GM21447 (cell line): ENCODE measurements at regions not wholly inside any gene's neighbourhood (a gene's known extent, or its start where the extent isn't known, plus 50 kb on each side); places are given as distances from the start of the nearest gene placed in this dataset.
"Not testable (repeated sequence)": the region's sequence is repeated elsewhere in the genome, so short reads cannot be mapped to it uniquely, and the experiment has no call there.

Source experiments
- ATAC-seq: cut with Tn5 transposase; IDR thresholded peaks from one replicate; pipeline ENCODE4 v1.9.1; 2021; ENCODE audit not compliant: unreplicated experiment

- no peak for ATAC-seq
Observed at GRCh38 chr10:124217906-124218804, 124.8 kb upstream of the CHST15 start.

GRCh38 chr10:124217031-124217430 is 123.6 kb upstream of the CHST15 start:
- no peak for ATAC-seq

GRCh38 chr10:124214610-124215375 is 121.4 kb upstream of the CHST15 start:
- ATAC-seq, result no peak

GRCh38 chr10:124213899-124214510 is 120.6 kb upstream of the CHST15 start:
- ATAC-seq, result no peak

GRCh38 chr10:124213471-124213870 is 120.1 kb upstream of the CHST15 start:
- ATAC-seq, result no peak

GRCh38 chr10:124212702-124213101 is 119.3 kb upstream of the CHST15 start:
- no peak for ATAC-seq

GRCh38 chr10:124211921-124212320 is 118.5 kb upstream of the CHST15 start:
- no peak for ATAC-seq

- no peak for ATAC-seq
Observed at GRCh38 chr10:124210263-124210662, 116.9 kb upstream of the CHST15 start.

- no peak for ATAC-seq
Observed at GRCh38 chr10:124207391-124207790, 114.0 kb upstream of the CHST15 start.

- no peak for ATAC-seq
Observed at GRCh38 chr10:124206616-124207015, 113.2 kb upstream of the CHST15 start.

GRCh38 chr10:124205432-124205831 is 112.0 kb upstream of the CHST15 start:
- ATAC-seq, result no peak

- ATAC-seq, result no peak
Observed at GRCh38 chr10:124204726-124205125, 111.3 kb upstream of the CHST15 start.

- no peak for ATAC-seq
Observed at GRCh38 chr10:124200011-124200410, 106.6 kb upstream of the CHST15 start.

GRCh38 chr10:124198871-124199270 is 105.5 kb upstream of the CHST15 start:
- no peak for ATAC-seq

- ATAC-seq, result no peak
Observed at GRCh38 chr10:124198125-124198501, 104.7 kb upstream of the CHST15 start.

GRCh38 chr10:124197371-124198124 is 104.2 kb upstream of the CHST15 start:
- ATAC-seq, result no peak

GRCh38 chr10:124196659-124197058 is 103.3 kb upstream of the CHST15 start:
- ATAC-seq, result no peak

- ATAC-seq, result no peak
Observed at GRCh38 chr10:124194199-124194824, 100.9 kb upstream of the CHST15 start.

- no peak for ATAC-seq
Observed at GRCh38 chr10:124193309-124193696, 99.9 kb upstream of the CHST15 start.

- not testable (repeated sequence) for ATAC-seq
Observed at GRCh38 chr10:124192664-124193308, 99.4 kb upstream of the CHST15 start.
